DOHH2 (cell line): ENCODE measurements at regions not wholly inside any gene's neighbourhood (a gene's known extent, or its start where the extent isn't known, plus 50 kb on each side); places are given as distances from the start of the nearest gene placed in this dataset.

Source experiments
- H3F3A ChIP-seq: fragments of 200-600 bp; sonication (generic), shearing (Covaris generic); 2 replicates; pipeline ENCODE4 v1.6.0; 2016; ENCODE audit warnings: antibody characterized with exemption, mild to moderate bottlenecking; ENCODE audit not compliant: control insufficient read depth, insufficient read depth
- H3K27ac ChIP-seq: fragments of 200-600 bp; sonication (generic); 2 replicates; pipeline ENCODE4 v1.5.1; 2014; ENCODE audit warnings: low read depth, mild to moderate bottlenecking, low read length, moderate library complexity
- H3K27me3 ChIP-seq: fragments of 200-600 bp; sonication (generic); 2 replicates; pipeline ENCODE4 v1.6.1; 2014; ENCODE audit warnings: mild to moderate bottlenecking, low read length, mixed read lengths; ENCODE audit not compliant: control insufficient read depth
- H3K36me3 ChIP-seq: fragments of 200-600 bp; sonication (generic); 2 replicates; pipeline ENCODE4 v1.6.1; 2014; ENCODE audit warnings: mild to moderate bottlenecking, low read length, moderate library complexity, mixed read lengths; ENCODE audit not compliant: control insufficient read depth
- H3K4me1 ChIP-seq: fragments of 200-600 bp; sonication (generic); 2 replicates; pipeline ENCODE4 v1.6.1; 2014; ENCODE audit warnings: mild to moderate bottlenecking, low read length, mixed read lengths; ENCODE audit not compliant: control insufficient read depth
- H3K4me2 ChIP-seq: fragments of 200-600 bp; sonication (generic); 2 replicates; pipeline ENCODE4 v1.6.0; 2014; ENCODE audit warnings: mild to moderate bottlenecking, low read length, moderate library complexity
- H3K4me3 ChIP-seq: fragments of 200-600 bp; sonication (generic); 2 replicates; pipeline ENCODE4 v1.5.1; 2014; ENCODE audit warnings: mild to moderate bottlenecking, low read length, mixed read lengths
- H3K79me2 ChIP-seq: fragments of 200-600 bp; sonication (generic); 2 replicates; pipeline ENCODE4 v1.6.1; 2014; ENCODE audit warnings: mild to moderate bottlenecking, low read length, mixed read lengths; ENCODE audit not compliant: control insufficient read depth
- H3K9me2 ChIP-seq: fragments of 200-600 bp; sonication (generic); replicated peaks from 2 replicates; pipeline ENCODE4 v1.6.1; 2014; ENCODE audit warnings: mild to moderate bottlenecking, low read length, mixed read lengths; ENCODE audit not compliant: control insufficient read depth
- H3K9me3 ChIP-seq: fragments of 200-600 bp; sonication (generic); 2 replicates; pipeline ENCODE4 v1.6.1; 2014; ENCODE audit warnings: antibody characterized with exemption, low read length, mixed read lengths; ENCODE audit not compliant: control insufficient read depth, insufficient read depth
- H4K20me1 ChIP-seq: fragments of 200-600 bp; sonication (generic); 2 replicates; pipeline ENCODE4 v1.6.0; 2014; ENCODE audit warnings: low read depth, mild to moderate bottlenecking, antibody characterized with exemption, low read length, moderate library complexity; ENCODE audit not compliant: control insufficient read depth, insufficient read depth
- EZH2phosphoT487 ChIP-seq: fragments of 200-600 bp; sonication (generic); IDR thresholded peaks from 2 replicates; pipeline ENCODE4 v1.6.1; 2017; ENCODE audit warnings: borderline replicate concordance, mild to moderate bottlenecking, antibody characterized with exemption, low read length, moderate library complexity, mixed read lengths
- TF ChIP-seq, protein P1 (sequence below): fragments of 200-600 bp; sonication (generic); IDR thresholded peaks from one replicate; pipeline ENCODE4 v1.5.1; 2014; ENCODE audit warnings: antibody characterized with exemption, mild to moderate bottlenecking, low read depth, low read length; ENCODE audit not compliant: poor library complexity, severe bottlenecking

DNA sequence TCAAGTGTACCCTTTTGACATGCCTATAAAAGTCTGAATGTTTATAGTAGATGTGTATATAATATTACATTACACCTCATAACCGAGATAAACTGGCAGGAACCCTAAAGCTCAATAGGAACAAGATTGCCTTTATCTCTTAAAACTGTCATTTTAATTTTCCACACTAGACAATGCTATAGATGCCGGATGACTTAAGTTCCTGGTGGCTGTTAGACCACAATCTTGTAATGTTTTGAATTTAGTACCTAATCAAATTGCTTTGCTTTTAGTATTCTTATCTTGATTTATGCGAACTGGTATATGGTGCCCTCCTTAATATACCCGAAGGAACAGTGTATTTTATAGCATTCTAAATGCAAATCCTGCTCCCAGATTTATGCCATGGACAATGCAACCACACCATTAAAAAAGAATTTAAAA, 1397.0 kb upstream of the ADGRL4 start:
- no peaks in the 10 kb centered on the region for H3F3A ChIP-seq
- H4K20me1 ChIP-seq, result no peaks in the 10 kb centered on the region
- no peak overlapping the region for H3K4me3 ChIP-seq
- H3K27me3 ChIP-seq, result no peaks in the 10 kb centered on the region
- no peaks in the 10 kb centered on the region for H3K79me2 ChIP-seq
- no peak overlapping the region for H3K27ac ChIP-seq
- no peak for TF ChIP-seq EZH2phosphoT487
- TF ChIP-seq, protein P1, sequence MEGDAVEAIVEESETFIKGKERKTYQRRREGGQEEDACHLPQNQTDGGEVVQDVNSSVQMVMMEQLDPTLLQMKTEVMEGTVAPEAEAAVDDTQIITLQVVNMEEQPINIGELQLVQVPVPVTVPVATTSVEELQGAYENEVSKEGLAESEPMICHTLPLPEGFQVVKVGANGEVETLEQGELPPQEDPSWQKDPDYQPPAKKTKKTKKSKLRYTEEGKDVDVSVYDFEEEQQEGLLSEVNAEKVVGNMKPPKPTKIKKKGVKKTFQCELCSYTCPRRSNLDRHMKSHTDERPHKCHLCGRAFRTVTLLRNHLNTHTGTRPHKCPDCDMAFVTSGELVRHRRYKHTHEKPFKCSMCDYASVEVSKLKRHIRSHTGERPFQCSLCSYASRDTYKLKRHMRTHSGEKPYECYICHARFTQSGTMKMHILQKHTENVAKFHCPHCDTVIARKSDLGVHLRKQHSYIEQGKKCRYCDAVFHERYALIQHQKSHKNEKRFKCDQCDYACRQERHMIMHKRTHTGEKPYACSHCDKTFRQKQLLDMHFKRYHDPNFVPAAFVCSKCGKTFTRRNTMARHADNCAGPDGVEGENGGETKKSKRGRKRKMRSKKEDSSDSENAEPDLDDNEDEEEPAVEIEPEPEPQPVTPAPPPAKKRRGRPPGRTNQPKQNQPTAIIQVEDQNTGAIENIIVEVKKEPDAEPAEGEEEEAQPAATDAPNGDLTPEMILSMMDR, result no peak
- no peak overlapping the region for H3K4me2 ChIP-seq
- H3K4me1 ChIP-seq, result no peaks in the 10 kb centered on the region
- H3K9me3 ChIP-seq, result no peaks in the 10 kb centered on the region
- H3K36me3 ChIP-seq, result no peaks in the 10 kb centered on the region
- H3K9me2 ChIP-seq, result no peaks in the 10 kb centered on the region; the same call in 1 of the 2 replicates

DNA sequence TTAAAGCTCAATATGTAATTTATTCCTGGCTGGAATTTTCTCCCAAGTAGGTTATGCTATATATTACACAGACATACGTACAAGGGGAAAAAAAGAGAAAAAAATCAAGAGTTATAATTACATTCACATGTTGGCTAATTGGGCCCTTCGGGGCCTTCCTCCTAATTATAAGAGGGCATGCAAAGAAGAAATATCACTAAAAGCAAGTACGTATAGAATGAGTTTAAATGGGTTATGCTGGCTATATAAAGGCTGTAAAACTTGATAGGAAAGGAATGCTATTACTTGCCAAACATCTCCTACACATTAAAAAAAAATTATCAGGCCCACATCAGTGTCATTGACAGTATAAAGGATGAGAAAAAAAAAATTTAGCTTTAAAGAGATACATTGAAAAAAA, 1396.1 kb upstream of the ADGRL4 start:
- Histone ChIP-seq H3K4me3 (no peak overlapping the region), H3K27ac (no peak overlapping the region), H3K4me1 (no peaks in the 10 kb centered on the region), H3K9me2 (no peaks in the 10 kb centered on the region; the same call in 1 of the 2 replicates), H3K9me3 (no peaks in the 10 kb centered on the region), H3K36me3 (no peaks in the 10 kb centered on the region), H3K79me2 (no peaks in the 10 kb centered on the region), H4K20me1 (no peaks in the 10 kb centered on the region), H3F3A (no peaks in the 10 kb centered on the region), H3K27me3 (no peaks in the 10 kb centered on the region), H3K4me2 (no peak overlapping the region)
- TF ChIP-seq EZH2phosphoT487, result no peak
- TF ChIP-seq, protein P1, result no peak

DNA sequence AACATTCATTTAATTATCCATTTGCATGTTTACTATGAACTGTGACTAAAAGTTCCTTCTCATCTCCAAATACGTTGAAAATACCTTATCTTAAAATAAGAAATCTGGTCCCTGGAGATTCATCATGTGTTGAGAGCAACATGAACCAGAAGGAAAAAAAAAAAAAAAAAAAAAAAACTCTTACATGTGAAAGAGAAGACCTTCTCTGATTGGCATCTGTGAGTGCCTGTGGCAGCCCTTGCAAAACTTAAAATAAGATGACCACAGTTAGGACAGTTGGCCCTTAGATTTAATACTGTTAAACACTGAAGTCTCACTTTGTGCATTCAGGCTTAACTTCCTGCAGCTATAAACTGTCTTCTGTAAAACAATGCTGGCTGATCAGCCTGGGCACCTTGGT, 1395.2 kb upstream of the ADGRL4 start:
- Histone ChIP-seq H3K4me3 (no peak overlapping the region), H3F3A (no peaks in the 10 kb centered on the region), H3K27ac (no peak overlapping the region), H3K9me3 (no peaks in the 10 kb centered on the region), H3K4me1 (no peaks in the 10 kb centered on the region), H3K79me2 (no peaks in the 10 kb centered on the region), H4K20me1 (no peaks in the 10 kb centered on the region), H3K9me2 (no peaks in the 10 kb centered on the region; the same call in 1 of the 2 replicates), H3K36me3 (no peaks in the 10 kb centered on the region), H3K4me2 (no peak overlapping the region), H3K27me3 (no peaks in the 10 kb centered on the region)
- TF ChIP-seq, protein P1, result no peak
- TF ChIP-seq EZH2phosphoT487, result no peak

DNA sequence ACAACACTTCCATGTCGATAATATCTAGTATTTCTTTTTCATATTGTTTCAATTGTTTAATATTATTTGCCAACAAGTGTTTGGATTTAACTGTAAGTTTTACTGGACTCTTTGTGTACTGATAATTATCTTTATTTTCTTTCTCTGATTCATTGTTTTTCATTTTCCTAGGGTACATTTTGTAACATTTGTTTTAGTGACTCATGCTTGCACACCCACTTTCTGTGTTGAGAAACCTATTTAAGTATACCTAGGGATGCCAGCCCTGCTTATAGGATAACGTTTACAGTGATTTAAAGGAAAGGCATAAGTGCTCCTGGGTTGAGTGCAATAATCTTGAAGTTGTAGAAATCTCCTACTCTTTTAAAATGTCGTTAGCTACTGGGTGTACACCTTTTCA, 1386.0 kb upstream of the ADGRL4 start:
- no peak for TF ChIP-seq EZH2phosphoT487
- TF ChIP-seq, protein P1, result no peak
- Histone ChIP-seq H3K9me3 (no peaks in the 10 kb centered on the region; the same call in 1 of the 2 replicates), H3K27ac (no peak overlapping the region), H3K9me2 (no peaks in the 10 kb centered on the region), H3K4me3 (no peak overlapping the region), H3K27me3 (no peaks in the 10 kb centered on the region), H3K4me1 (no peaks in the 10 kb centered on the region), H3K4me2 (no peak overlapping the region), H3K79me2 (no peaks in the 10 kb centered on the region), H4K20me1 (no peaks in the 10 kb centered on the region), H3K36me3 (no peaks in the 10 kb centered on the region), H3F3A (no peaks in the 10 kb centered on the region)
